ENCODE measurements at regions not wholly inside any gene's neighbourhood (a gene's known extent, or its start where the extent isn't known, plus 50 kb on each side); places are given as distances from the start of the nearest gene placed in this dataset.

DNA sequence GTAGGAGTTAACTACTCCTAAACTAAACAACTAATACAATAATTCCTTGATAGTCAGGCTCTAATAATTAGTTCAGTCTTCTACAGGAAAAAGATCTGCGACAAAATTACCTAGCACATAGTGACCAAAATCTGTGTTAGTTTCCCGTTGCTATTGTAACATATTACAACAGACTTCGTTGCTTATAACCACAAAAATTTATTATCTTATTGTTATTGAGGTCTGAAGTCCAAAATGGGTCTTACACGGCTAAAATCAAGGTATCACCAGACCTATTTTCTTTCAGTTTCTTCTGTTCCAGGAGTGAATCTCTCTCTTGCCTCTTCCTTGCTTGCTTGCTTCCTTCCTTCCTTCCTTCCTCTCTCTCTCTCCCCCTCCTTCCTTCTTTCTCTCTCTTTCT, 993.6 kb upstream of the SPRY2 start:
- ChIA-PET POLR2A (no interaction called here), CTCF (ENCODE audit: unreplicated experiment) (no interaction called here)
- no peak for DNase-seq (ENCODE audit: low spot score)
- TF ChIP-seq, protein P1, sequence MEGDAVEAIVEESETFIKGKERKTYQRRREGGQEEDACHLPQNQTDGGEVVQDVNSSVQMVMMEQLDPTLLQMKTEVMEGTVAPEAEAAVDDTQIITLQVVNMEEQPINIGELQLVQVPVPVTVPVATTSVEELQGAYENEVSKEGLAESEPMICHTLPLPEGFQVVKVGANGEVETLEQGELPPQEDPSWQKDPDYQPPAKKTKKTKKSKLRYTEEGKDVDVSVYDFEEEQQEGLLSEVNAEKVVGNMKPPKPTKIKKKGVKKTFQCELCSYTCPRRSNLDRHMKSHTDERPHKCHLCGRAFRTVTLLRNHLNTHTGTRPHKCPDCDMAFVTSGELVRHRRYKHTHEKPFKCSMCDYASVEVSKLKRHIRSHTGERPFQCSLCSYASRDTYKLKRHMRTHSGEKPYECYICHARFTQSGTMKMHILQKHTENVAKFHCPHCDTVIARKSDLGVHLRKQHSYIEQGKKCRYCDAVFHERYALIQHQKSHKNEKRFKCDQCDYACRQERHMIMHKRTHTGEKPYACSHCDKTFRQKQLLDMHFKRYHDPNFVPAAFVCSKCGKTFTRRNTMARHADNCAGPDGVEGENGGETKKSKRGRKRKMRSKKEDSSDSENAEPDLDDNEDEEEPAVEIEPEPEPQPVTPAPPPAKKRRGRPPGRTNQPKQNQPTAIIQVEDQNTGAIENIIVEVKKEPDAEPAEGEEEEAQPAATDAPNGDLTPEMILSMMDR (conservative IDR thresholded peaks at IDR 0.05; ENCODE audit: low read length): no peak
- TF ChIP-seq EZH2phosphoT487 (IDR thresholded peaks at IDR 0.05; ENCODE audit: borderline replicate concordance, low read depth, low read length): no peak
- Histone ChIP-seq H2AFZ (ENCODE audit: low read length) (no peak overlapping the region), H3K79me2 (ENCODE audit: insufficient read depth, low read depth, low read length) (no peaks in the 10 kb centered on the region), H3K27ac (ENCODE audit: low read depth, low read length, poor library complexity, severe bottlenecking) (no peak overlapping the region), H3K4me2 (ENCODE audit: low read length) (no peak overlapping the region), H3K36me3 (ENCODE audit: insufficient read depth, low read length) (no peaks in the 10 kb centered on the region), H3K4me1 (ENCODE audit: insufficient read depth, low read length, poor library complexity, severe bottlenecking) (no peaks in the 10 kb centered on the region), H3K4me3 (ENCODE audit: low read depth, low read length, poor library complexity, severe bottlenecking) (no peak overlapping the region), H4K20me1 (ENCODE audit: insufficient read depth, low read length) (no peaks in the 10 kb centered on the region), H3K9me2 (ENCODE audit: insufficient read depth, low read length) (no peaks in the 10 kb centered on the region), H3K9me3 (ENCODE audit: low read length) (no peaks in the 10 kb centered on the region)
- intact Hi-C loops (cut with micrococcal nuclease; ENCODE audit: unreplicated experiment): no loop called here
- no TSS peak for BruUV-seq (replicated peaks)

DNA sequence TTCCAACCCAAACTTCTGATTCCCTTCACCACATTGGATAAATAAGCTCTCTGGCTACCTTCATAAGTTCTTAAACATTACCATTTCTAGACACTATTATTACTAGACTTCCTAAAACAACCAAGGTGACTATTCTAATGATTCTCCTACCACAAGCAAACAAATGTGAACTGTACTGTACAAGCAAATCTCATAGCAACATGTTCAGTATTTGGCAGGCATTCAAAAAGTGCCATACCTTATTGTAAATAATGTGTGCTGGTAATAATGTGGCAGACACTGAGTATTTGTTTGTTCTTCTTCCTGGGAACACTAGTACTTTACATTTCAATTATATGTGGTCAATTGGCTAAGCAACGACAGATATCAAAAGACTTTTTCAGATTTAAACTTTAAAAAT, 986.0 kb upstream of the SPRY2 start:
- intact Hi-C loops (cut with micrococcal nuclease; ENCODE audit: unreplicated experiment): no loop called here
- no peaks in the 10 kb centered on the region for H3K79me2 ChIP-seq (ENCODE audit: insufficient read depth, low read depth, low read length)
- no peak overlapping the region for H3K4me3 ChIP-seq (ENCODE audit: low read depth, low read length, poor library complexity, severe bottlenecking)
- BruUV-seq (replicated peaks): no TSS peak
- H4K20me1 ChIP-seq (ENCODE audit: insufficient read depth, low read length): no peaks in the 10 kb centered on the region
- ChIA-PET POLR2A (no interaction called here), CTCF (ENCODE audit: unreplicated experiment) (no interaction called here)
- H3K9me3 ChIP-seq (ENCODE audit: low read length): no peaks in the 10 kb centered on the region
- no peaks in the 10 kb centered on the region for H3K9me2 ChIP-seq (ENCODE audit: insufficient read depth, low read length)
- no peak for DNase-seq (ENCODE audit: low spot score)
- TF ChIP-seq, protein P1 (conservative IDR thresholded peaks at IDR 0.05; ENCODE audit: low read length): no peak
- TF ChIP-seq EZH2phosphoT487 (IDR thresholded peaks at IDR 0.05; ENCODE audit: borderline replicate concordance, low read depth, low read length): no peak
- H3K4me2 ChIP-seq (ENCODE audit: low read length): no peak overlapping the region
- no peaks in the 10 kb centered on the region for H3K4me1 ChIP-seq (ENCODE audit: insufficient read depth, low read length, poor library complexity, severe bottlenecking)
- no peaks in the 10 kb centered on the region for H3K36me3 ChIP-seq (ENCODE audit: insufficient read depth, low read length)
- no peak overlapping the region for H2AFZ ChIP-seq (ENCODE audit: low read length)
- no peak overlapping the region for H3K27ac ChIP-seq (ENCODE audit: low read depth, low read length, poor library complexity, severe bottlenecking)

DNA sequence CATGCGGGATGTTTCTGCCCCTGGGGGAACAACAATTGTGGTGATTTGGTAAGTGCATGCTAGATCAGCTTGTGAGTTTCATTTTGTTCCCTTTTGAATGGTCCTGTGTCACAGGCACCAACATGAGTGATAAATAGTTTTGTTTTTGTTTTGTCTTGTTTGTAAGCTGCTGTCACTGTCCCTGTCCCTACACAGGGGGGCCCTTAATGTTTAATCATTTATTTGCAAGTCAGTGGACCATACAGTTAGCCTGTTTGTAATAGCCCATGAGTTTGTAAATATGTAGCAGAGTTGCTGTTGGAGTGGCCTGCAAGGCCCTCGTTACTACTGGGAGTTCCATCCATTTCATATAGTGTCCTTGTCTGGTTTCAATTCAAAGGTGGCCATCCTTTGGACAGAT, 979.6 kb upstream of the SPRY2 start:
- Histone ChIP-seq H3K4me2 (ENCODE audit: low read length) (no peak overlapping the region), H3K9me2 (ENCODE audit: insufficient read depth, low read length) (no peaks in the 10 kb centered on the region), H3K79me2 (ENCODE audit: insufficient read depth, low read depth, low read length) (no peaks in the 10 kb centered on the region), H3K36me3 (ENCODE audit: insufficient read depth, low read length) (no peaks in the 10 kb centered on the region), H3K4me1 (ENCODE audit: insufficient read depth, low read length, poor library complexity, severe bottlenecking) (no peaks in the 10 kb centered on the region), H3K9me3 (ENCODE audit: low read length) (no peaks in the 10 kb centered on the region), H2AFZ (ENCODE audit: low read length) (no peak overlapping the region), H3K4me3 (ENCODE audit: low read depth, low read length, poor library complexity, severe bottlenecking) (no peak overlapping the region), H3K27ac (ENCODE audit: low read depth, low read length, poor library complexity, severe bottlenecking) (no peak overlapping the region), H4K20me1 (ENCODE audit: insufficient read depth, low read length) (no peaks in the 10 kb centered on the region)
- POLR2A ChIA-PET: no interaction called here
- CTCF ChIA-PET (ENCODE audit: unreplicated experiment): no interaction called here
- no peak for TF ChIP-seq EZH2phosphoT487 (IDR thresholded peaks at IDR 0.05; ENCODE audit: borderline replicate concordance, low read depth, low read length)
- TF ChIP-seq, protein P1 (conservative IDR thresholded peaks at IDR 0.05; ENCODE audit: low read length): no peak
- DNase-seq (ENCODE audit: low spot score): no peak
- intact Hi-C loops (cut with micrococcal nuclease; ENCODE audit: unreplicated experiment): no loop called here
- no TSS peak for BruUV-seq (replicated peaks)
